Astrocyte (in vitro differentiated cells and primary cell): ENCODE measurements at regions not wholly inside any gene's neighbourhood (a gene's known extent, or its start where the extent isn't known, plus 50 kb on each side); places are given as distances from the start of the nearest gene placed in this dataset.

Experiments
- DNase-seq: peaks from one replicate; pipeline ENCODE4 v3.0.0-alpha.2; 2010; ENCODE audit warnings: low read depth
- FAIRE-seq: peaks from 2 replicates; lab custom pipeline; 2011; peaks lifted over from hg19 to GRCh38; lab: Jason Lieb, UNC
- H2AFZ ChIP-seq: 2 replicates; pipeline ENCODE4 v1.6.0; 2012; ENCODE audit warnings: low read depth, low read length, inconsistent platforms
- H3K27ac ChIP-seq: 2 replicates; pipeline ENCODE4 v1.5.1; 2011; ENCODE audit warnings: low read depth, low read length, inconsistent platforms
- H3K27me3 ChIP-seq: 2 replicates; pipeline ENCODE4 v1.6.0; 2011; ENCODE audit warnings: low read length, inconsistent platforms; ENCODE audit not compliant: insufficient read depth
- H3K36me3 ChIP-seq: 2 replicates; pipeline ENCODE4 v1.5.1; 2011; ENCODE audit warnings: low read length, inconsistent platforms; ENCODE audit not compliant: insufficient read depth
- H3K4me1 ChIP-seq: 2 replicates; pipeline ENCODE4 v1.5.1; 2011; ENCODE audit warnings: low read length, inconsistent platforms; ENCODE audit not compliant: insufficient read depth
- H3K4me2 ChIP-seq: 2 replicates; pipeline ENCODE4 v1.6.0; 2012; ENCODE audit warnings: low read length, inconsistent platforms
- H3K4me3 ChIP-seq: 2 replicates; pipeline ENCODE4 v1.5.1; 2011; ENCODE audit warnings: low read depth, mild to moderate bottlenecking, low read length, inconsistent platforms; ENCODE audit not compliant: insufficient read depth
- H3K79me2 ChIP-seq: 2 replicates; pipeline ENCODE4 v1.6.0; 2012; ENCODE audit warnings: mild to moderate bottlenecking, low read length, inconsistent platforms; ENCODE audit not compliant: insufficient read depth
- H3K9ac ChIP-seq: 2 replicates; pipeline ENCODE4 v1.6.0; 2012; ENCODE audit warnings: mild to moderate bottlenecking, low read length, inconsistent platforms
- H3K9me3 ChIP-seq: 2 replicates; pipeline ENCODE4 v1.5.1; 2012; ENCODE audit warnings: low read depth, mild to moderate bottlenecking, low read length, inconsistent platforms; ENCODE audit not compliant: insufficient read depth
- H4K20me1 ChIP-seq: 2 replicates; pipeline ENCODE4 v1.6.0; 2012; ENCODE audit warnings: low read length, inconsistent platforms; ENCODE audit not compliant: insufficient read depth
- H3K27ac Mint-ChIP-seq: one replicate; pipeline ENCODE4 v1.8.0; 2021; ENCODE audit warnings: mild to moderate bottlenecking, mixed read lengths; ENCODE audit not compliant: unreplicated experiment
- H3K27me3 Mint-ChIP-seq: one replicate; pipeline ENCODE4 v1.8.0; 2021; ENCODE audit warnings: low read depth, mixed read lengths; ENCODE audit not compliant: unreplicated experiment
- H3K36me3 Mint-ChIP-seq: one replicate; pipeline ENCODE4 v1.8.0; 2021; ENCODE audit warnings: low read depth, mixed read lengths; ENCODE audit not compliant: unreplicated experiment
- H3K4me1 Mint-ChIP-seq: one replicate; pipeline ENCODE4 v1.8.0; 2021; ENCODE audit warnings: low read depth, mixed read lengths; ENCODE audit not compliant: unreplicated experiment
- H3K4me3 Mint-ChIP-seq: one replicate; pipeline ENCODE4 v1.8.0; 2021; ENCODE audit warnings: mild to moderate bottlenecking, moderate library complexity, mixed read lengths; ENCODE audit not compliant: unreplicated experiment
- H3K9me3 Mint-ChIP-seq: one replicate; pipeline ENCODE4 v1.8.0; 2021; ENCODE audit warnings: mild to moderate bottlenecking, mixed read lengths; ENCODE audit not compliant: unreplicated experiment
- CTCF ChIP-seq: IDR thresholded peaks from 2 replicates; pipeline ENCODE4 v1.5.1; 2011; ENCODE audit warnings: low read depth, mild to moderate bottlenecking, inconsistent platforms, low read length, moderate library complexity; ENCODE audit not compliant: insufficient read depth
- EZH2 ChIP-seq: IDR thresholded peaks from 2 replicates; pipeline ENCODE4 v1.6.1; 2012; ENCODE audit warnings: mild to moderate bottlenecking, low read length, inconsistent platforms; ENCODE audit not compliant: insufficient read depth

- TF ChIP-seq EZH2 (no peak), CTCF (no peak)
- Mint-ChIP-seq H3K36me3 (no peaks in the 10 kb centered on the region), H3K4me3 (no peak overlapping the region), H3K4me1 (no peaks in the 10 kb centered on the region), H3K27me3 (no peaks in the 10 kb centered on the region), H3K27ac (no peak overlapping the region), H3K9me3 (peaks cover 2% of the 10 kb centered on the region)
- Histone ChIP-seq H3K4me3 (no peak overlapping the region), H3K27me3 (no peaks in the 10 kb centered on the region), H3K4me1 (no peaks in the 10 kb centered on the region), H3K79me2 (no peaks in the 10 kb centered on the region), H3K4me2 (no peak overlapping the region), H3K36me3 (no peaks in the 10 kb centered on the region), H2AFZ (no peak overlapping the region), H3K9ac (no peak overlapping the region), H3K9me3 (no peaks in the 10 kb centered on the region), H3K27ac (no peak overlapping the region), H4K20me1 (no peaks in the 10 kb centered on the region)
- no peak for DNase-seq
- FAIRE-seq: no peak
These were observed 713.3 kb downstream of the REEP3 start for GRCh38 chr10:64234489-64234888.

DNA sequence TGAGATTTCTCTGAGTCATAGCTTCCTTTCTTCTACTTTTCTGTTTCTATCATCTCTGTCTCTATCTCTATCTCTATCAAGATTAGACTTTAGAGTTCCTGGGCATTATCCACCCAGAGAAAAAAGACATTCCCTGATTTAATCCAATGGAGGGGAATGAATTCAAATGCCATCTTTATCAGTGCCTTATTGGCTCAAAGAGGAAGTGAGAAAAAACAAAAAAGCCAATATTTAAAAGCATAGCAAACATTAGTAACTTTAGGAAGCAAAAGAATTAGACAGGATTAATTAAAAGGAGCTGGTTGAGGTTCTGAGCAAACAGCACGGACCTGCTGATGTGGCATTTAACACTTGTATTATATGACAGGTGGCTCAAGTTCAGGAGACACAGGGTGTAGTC lies 736.5 kb downstream of the REEP3 start:
- H3K4me3 ChIP-seq: no peak overlapping the region
- H3K36me3 Mint-ChIP-seq: no peaks in the 10 kb centered on the region
- H2AFZ ChIP-seq: no peak overlapping the region
- H3K27ac ChIP-seq: no peak overlapping the region
- no peaks in the 10 kb centered on the region for H4K20me1 ChIP-seq
- H3K9me3 ChIP-seq: no peaks in the 10 kb centered on the region
- H3K9ac ChIP-seq: no peak overlapping the region
- no peaks in the 10 kb centered on the region for H3K36me3 ChIP-seq
- TF ChIP-seq CTCF: no peak
- TF ChIP-seq EZH2: no peak
- no peaks in the 10 kb centered on the region for H3K4me1 ChIP-seq
- no peaks in the 10 kb centered on the region for H3K4me1 Mint-ChIP-seq
- H3K9me3 Mint-ChIP-seq: no peaks in the 10 kb centered on the region
- no peaks in the 10 kb centered on the region for H3K27me3 Mint-ChIP-seq
- H3K27ac Mint-ChIP-seq: no peak overlapping the region
- FAIRE-seq: no peak
- H3K27me3 ChIP-seq: no peaks in the 10 kb centered on the region
- H3K79me2 ChIP-seq: no peaks in the 10 kb centered on the region
- no peak for DNase-seq
- no peak overlapping the region for H3K4me3 Mint-ChIP-seq
- H3K4me2 ChIP-seq: no peak overlapping the region

- H3K9ac ChIP-seq: no peak overlapping the region
- TF ChIP-seq EZH2: no peak
- no peak for TF ChIP-seq CTCF
- no peak overlapping the region for H3K27ac Mint-ChIP-seq
These were observed 739.9 kb downstream of the REEP3 start for GRCh38 chr10:64261092-64261491.

More at GRCh38 chr10:64261092-64261491, 739.9 kb downstream of the REEP3 start:
- no peaks in the 10 kb centered on the region for H3K27me3 ChIP-seq
- Mint-ChIP-seq H3K27me3 (no peaks in the 10 kb centered on the region), H3K4me3 (no peak overlapping the region), H3K9me3 (no peaks in the 10 kb centered on the region), H3K36me3 (no peaks in the 10 kb centered on the region), H3K4me1 (no peaks in the 10 kb centered on the region)
- no peak overlapping the region for H3K4me3 ChIP-seq
- DNase-seq (no peak), FAIRE-seq (no peak)
- no peaks in the 10 kb centered on the region for H3K4me1 ChIP-seq
- H3K9me3 ChIP-seq: no peaks in the 10 kb centered on the region
- no peaks in the 10 kb centered on the region for H3K79me2 ChIP-seq
- no peak overlapping the region for H3K27ac ChIP-seq
- no peaks in the 10 kb centered on the region for H3K36me3 ChIP-seq
- H2AFZ ChIP-seq: no peak overlapping the region
- no peak overlapping the region for H3K4me2 ChIP-seq
- H4K20me1 ChIP-seq: no peaks in the 10 kb centered on the region
